PC-9 (cell line): ENCODE measurements at regions not wholly inside any gene's neighbourhood (a gene's known extent, or its start where the extent isn't known, plus 50 kb on each side); places are given as distances from the start of the nearest gene placed in this dataset.
A peak's percentile ranks its signal among the peaks of the same experiment; 100 is the strongest.

Experiments used
- BruUV-seq: library from RNA; stranded (reverse); fragments of 400-500 nt; replicated peaks from 2 replicates; lab custom pipeline; 2021; lab: Mats Ljungman, UMichigan
- CTCF ChIA-PET: fragments of 300-600 bp; sonication (Branson Sonifier 250); formaldehyde crosslinking; loops from one replicate; lab custom pipeline; 2022; ENCODE audit warnings: antibody characterized with exemption; lab: Charles Lee
- POLR2A ChIA-PET: fragments of 300-600 bp; sonication (Branson Sonifier 250); formaldehyde crosslinking; loops from one replicate; lab custom pipeline; 2022; ENCODE audit warnings: antibody characterized with exemption; ENCODE audit not compliant: unreplicated experiment; lab: Charles Lee
- DNase-seq, 2 experiments: peaks; one replicate each; pipeline versions ENCODE4 v3.0.0 to v3.0.0-alpha.2; 2015 to 2022; ENCODE audit warnings: mixed read lengths in 1 of 2
- H2AFZ ChIP-seq: fragments of 200-600 bp; sonication (generic); 2 replicates; pipeline ENCODE4 v1.8.1; 2017; ENCODE audit warnings: antibody characterized with exemption
- H3F3A ChIP-seq: fragments of 200-600 bp; sonication (generic); 2 replicates; pipeline ENCODE4 v1.8.1; 2017; ENCODE audit warnings: antibody characterized with exemption, mild to moderate bottlenecking, low read depth; ENCODE audit not compliant: insufficient read depth
- H3K27ac ChIP-seq: fragments of 200-600 bp; sonication (generic); 2 replicates; pipeline ENCODE4 v1.6.1; 2016; ENCODE audit warnings: mixed run types
- H3K27me3 ChIP-seq: fragments of 200-600 bp; sonication (generic); 2 replicates; pipeline ENCODE4 v1.6.1; 2016; ENCODE audit warnings: low read depth, mixed run types; ENCODE audit not compliant: insufficient read depth
- H3K36me3 ChIP-seq: fragments of 200-600 bp; sonication (generic); 2 replicates; pipeline ENCODE4 v1.6.1; 2016; ENCODE audit warnings: low read depth, mixed run types
- H3K4me1 ChIP-seq: fragments of 200-600 bp; sonication (generic); replicated peaks from 2 replicates; pipeline ENCODE4 v1.6.1; 2016; ENCODE audit warnings: mixed run types; ENCODE audit not compliant: insufficient read depth
- H3K4me2 ChIP-seq: fragments of 200-600 bp; sonication (generic); 2 replicates; pipeline ENCODE4 v1.6.1; 2017; ENCODE audit warnings: mixed run types
- H3K4me3 ChIP-seq: fragments of 200-600 bp; sonication (generic); 2 replicates; pipeline ENCODE4 v1.6.1; 2016; ENCODE audit warnings: mixed run types
- H3K79me2 ChIP-seq: fragments of 200-600 bp; sonication (generic); 2 replicates; pipeline ENCODE4 v1.6.1; 2017; ENCODE audit warnings: low read depth, mixed run types
- H3K9me2 ChIP-seq: fragments of 200-600 bp; sonication (generic); 2 replicates; pipeline ENCODE4 v1.8.1; 2017; ENCODE audit warnings: mild to moderate bottlenecking; ENCODE audit not compliant: insufficient read depth
- H3K9me3 ChIP-seq: fragments of 200-600 bp; sonication (generic); 2 replicates; pipeline ENCODE4 v1.8.1; 2016; ENCODE audit warnings: low read depth; ENCODE audit not compliant: insufficient read depth
- H4K20me1 ChIP-seq: fragments of 200-600 bp; sonication (generic); 2 replicates; pipeline ENCODE4 v1.8.1; 2017; ENCODE audit not compliant: insufficient read depth
- EZH2 ChIP-seq: fragments of 200-600 bp; sonication (generic); IDR thresholded peaks from 2 replicates; pipeline ENCODE4 v1.8.0; 2017; ENCODE audit warnings: antibody characterized with exemption, low read depth
- intact Hi-C: fragments of 100-400 bp; cut with micrococcal nuclease; formaldehyde crosslinking; loops from one replicate; pipeline ENCODE4 v1.10.0; 2022; ENCODE audit not compliant: unreplicated experiment
- TF ChIP-seq, protein P1 (sequence below): fragments of 200-600 bp; sonication (generic); conservative IDR thresholded peaks from 2 replicates; pipeline ENCODE4 v1.6.1; 2017; ENCODE audit warnings: mixed run types, antibody characterized with exemption, mild to moderate bottlenecking, moderate library complexity

DNA sequence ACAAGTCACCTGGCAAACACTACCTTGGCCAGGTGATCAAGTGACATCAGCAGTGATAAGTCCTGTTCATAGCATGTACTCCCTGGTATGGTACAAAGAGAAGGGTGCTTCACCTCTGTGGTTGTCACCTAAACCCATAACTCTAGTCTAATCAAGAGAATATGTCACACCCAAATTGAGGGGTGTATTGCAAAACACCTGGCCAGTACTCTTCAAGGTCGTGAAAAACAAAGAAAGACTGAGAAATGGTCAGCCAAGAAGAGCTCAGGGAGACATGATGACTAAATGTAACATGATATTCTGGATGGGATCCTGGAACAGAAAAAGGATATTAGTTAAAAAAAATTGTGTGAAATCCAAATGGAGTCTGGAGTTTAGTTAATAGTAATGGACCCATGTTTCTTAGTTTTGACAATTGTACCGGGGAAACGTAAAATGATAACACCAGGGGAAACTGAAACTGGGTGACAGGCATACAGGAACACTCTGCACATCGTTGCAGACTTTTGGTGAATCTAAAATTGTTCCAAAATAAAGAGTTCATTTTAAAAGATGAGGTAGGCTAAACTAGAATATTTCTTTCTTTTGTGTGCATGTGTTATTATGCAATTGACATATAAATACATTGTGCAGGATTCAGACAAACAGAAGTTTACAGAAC is 262.0 kb downstream of the CDC5L start:
- Histone ChIP-seq H3K27me3 (no peaks in the 10 kb centered on the region), H3K9me3 (no peaks in the 10 kb centered on the region), H3K4me3 (no peak overlapping the region), H2AFZ (no peak overlapping the region), H3K4me1 (0 out of 2 replicates have a peak, but pooled peaks cover 10% of the 10 kb centered on the region), H4K20me1 (no peaks in the 10 kb centered on the region), H3K79me2 (no peaks in the 10 kb centered on the region), H3K36me3 (no peaks in the 10 kb centered on the region), H3K4me2 (no peak overlapping the region), H3F3A (no peaks in the 10 kb centered on the region), H3K9me2 (no peaks in the 10 kb centered on the region), H3K27ac (no peak overlapping the region)
- ChIA-PET POLR2A (no interaction called here), CTCF (interaction anchor here (0.6 kb wide), 1 partner anchor 10 kb away, joined by 3 read pairs; no protein-coding TSS in a partner anchor)
- peak in 1 of 2 experiments; percentile 29 for DNase-seq
- BruUV-seq: no TSS peak
- no peak for TF ChIP-seq EZH2
- TF ChIP-seq, protein P1, sequence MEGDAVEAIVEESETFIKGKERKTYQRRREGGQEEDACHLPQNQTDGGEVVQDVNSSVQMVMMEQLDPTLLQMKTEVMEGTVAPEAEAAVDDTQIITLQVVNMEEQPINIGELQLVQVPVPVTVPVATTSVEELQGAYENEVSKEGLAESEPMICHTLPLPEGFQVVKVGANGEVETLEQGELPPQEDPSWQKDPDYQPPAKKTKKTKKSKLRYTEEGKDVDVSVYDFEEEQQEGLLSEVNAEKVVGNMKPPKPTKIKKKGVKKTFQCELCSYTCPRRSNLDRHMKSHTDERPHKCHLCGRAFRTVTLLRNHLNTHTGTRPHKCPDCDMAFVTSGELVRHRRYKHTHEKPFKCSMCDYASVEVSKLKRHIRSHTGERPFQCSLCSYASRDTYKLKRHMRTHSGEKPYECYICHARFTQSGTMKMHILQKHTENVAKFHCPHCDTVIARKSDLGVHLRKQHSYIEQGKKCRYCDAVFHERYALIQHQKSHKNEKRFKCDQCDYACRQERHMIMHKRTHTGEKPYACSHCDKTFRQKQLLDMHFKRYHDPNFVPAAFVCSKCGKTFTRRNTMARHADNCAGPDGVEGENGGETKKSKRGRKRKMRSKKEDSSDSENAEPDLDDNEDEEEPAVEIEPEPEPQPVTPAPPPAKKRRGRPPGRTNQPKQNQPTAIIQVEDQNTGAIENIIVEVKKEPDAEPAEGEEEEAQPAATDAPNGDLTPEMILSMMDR: no peak
- intact Hi-C loops: no loop called here

DNA sequence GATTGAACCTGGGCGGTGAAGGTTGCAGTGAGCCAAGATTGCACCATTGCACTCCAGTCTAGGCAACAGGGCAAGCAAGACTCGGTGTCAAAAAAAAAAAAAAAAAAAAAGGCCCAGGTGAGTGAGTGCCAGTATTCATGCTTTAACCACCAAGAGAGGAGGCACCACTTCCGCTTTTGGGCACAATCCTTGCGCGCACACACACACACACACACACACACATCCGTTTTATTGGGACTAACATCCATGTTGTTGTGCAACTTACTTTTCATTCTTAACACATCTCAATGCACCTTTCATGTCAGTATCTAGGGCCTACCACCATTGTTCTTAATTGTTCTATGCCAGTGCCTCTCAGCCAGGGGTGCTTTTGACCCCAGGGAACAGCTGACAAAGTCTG is 263.0 kb downstream of the CDC5L start:
- Histone ChIP-seq H3K4me2 (no peak overlapping the region), H3K4me3 (no peak overlapping the region), H3F3A (no peaks in the 10 kb centered on the region), H2AFZ (no peak overlapping the region), H3K27me3 (no peaks in the 10 kb centered on the region), H3K9me3 (no peaks in the 10 kb centered on the region), H4K20me1 (no peaks in the 10 kb centered on the region), H3K4me1 (peaks cover 16% of the 10 kb centered on the region; the same call in 1 of the 2 replicates), H3K79me2 (no peaks in the 10 kb centered on the region), H3K36me3 (no peaks in the 10 kb centered on the region), H3K9me2 (no peaks in the 10 kb centered on the region), H3K27ac (no peak overlapping the region)
- CTCF ChIA-PET: interaction anchor here (0.5 kb wide), 1 partner anchor 189 kb away, joined by 3 read pairs; no protein-coding TSS in a partner anchor
- no TSS peak for BruUV-seq
- no peak for DNase-seq
- TF ChIP-seq EZH2: no peak
- TF ChIP-seq, protein P1: no peak
- POLR2A ChIA-PET: no interaction called here
- intact Hi-C loops: no loop called here

DNA sequence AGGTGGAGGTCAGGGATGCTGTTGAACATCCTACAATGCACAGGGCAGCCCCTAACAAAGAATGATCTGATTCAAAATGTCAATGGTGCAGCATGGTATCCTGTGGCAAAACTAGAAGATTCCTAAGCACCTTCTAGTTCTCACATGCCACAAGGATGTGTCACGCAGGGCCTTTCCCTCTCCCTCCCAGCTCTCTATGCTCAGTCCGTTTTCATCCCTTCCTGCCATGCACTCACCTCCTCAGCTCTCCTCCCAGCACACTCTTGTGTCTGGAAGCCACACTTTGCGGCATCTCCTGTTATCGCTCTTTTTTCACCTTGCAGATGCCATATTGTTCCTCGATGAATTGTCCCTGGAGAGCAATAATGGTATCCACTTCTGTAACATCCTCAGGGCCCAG is 263.4 kb downstream of the CDC5L start:
- DNase-seq: no peak

More for the DNA sequence above, 263.4 kb downstream of the CDC5L start:
- no peaks in the 10 kb centered on the region for H3K36me3 ChIP-seq
- no peaks in the 10 kb centered on the region for H3F3A ChIP-seq
- H3K4me3 ChIP-seq: no peak overlapping the region
- no peaks in the 10 kb centered on the region for H3K79me2 ChIP-seq
- no TSS peak for BruUV-seq
- H4K20me1 ChIP-seq: no peaks in the 10 kb centered on the region
- peaks cover 20% of the 10 kb centered on the region; the same call in 1 of the 2 replicates for H3K4me1 ChIP-seq
- H3K9me3 ChIP-seq: no peaks in the 10 kb centered on the region
- no peak overlapping the region for H2AFZ ChIP-seq
- H3K27me3 ChIP-seq: no peaks in the 10 kb centered on the region
- ChIA-PET POLR2A (no interaction called here), CTCF (interaction anchor here (0.5 kb wide), 1 partner anchor 189 kb away, joined by 3 read pairs; no protein-coding TSS in a partner anchor)
- H3K9me2 ChIP-seq: no peaks in the 10 kb centered on the region
- H3K27ac ChIP-seq: no peak overlapping the region
- TF ChIP-seq EZH2: no peak
- TF ChIP-seq, protein P1: no peak
- intact Hi-C loops: no loop called here
- H3K4me2 ChIP-seq: no peak overlapping the region
